Peyer's patch (tissue), 4 donors: ENCODE measurements at regions not wholly inside any gene's neighbourhood (a gene's known extent, or its start where the extent isn't known, plus 50 kb on each side); places are given as distances from the start of the nearest gene placed in this dataset.

ENCODE experiments used
- POLR2A ChIP-seq, 2 donors: fragments of 450-650 bp; IDR thresholded peaks; one replicate each; pipeline ENCODE4 v1.5.1; 2017; ENCODE audit warnings: antibody characterized with exemption in 2 of 2, mild to moderate bottlenecking in 2 of 2, moderate library complexity in 2 of 2
- TF ChIP-seq, protein P1 (sequence below), 6 experiments: fragments of 450-650 bp in 4 of 6; fragments of 200-600 bp in 2 of 6; sonication (generic) in 1 of 6; IDR thresholded peaks; one replicate each; pipeline ENCODE4 v1.5.1; 2017 to 2019; ENCODE audit warnings: antibody characterized with exemption in 6 of 6, mild to moderate bottlenecking in 3 of 6, moderate library complexity in 1 of 6

DNA sequence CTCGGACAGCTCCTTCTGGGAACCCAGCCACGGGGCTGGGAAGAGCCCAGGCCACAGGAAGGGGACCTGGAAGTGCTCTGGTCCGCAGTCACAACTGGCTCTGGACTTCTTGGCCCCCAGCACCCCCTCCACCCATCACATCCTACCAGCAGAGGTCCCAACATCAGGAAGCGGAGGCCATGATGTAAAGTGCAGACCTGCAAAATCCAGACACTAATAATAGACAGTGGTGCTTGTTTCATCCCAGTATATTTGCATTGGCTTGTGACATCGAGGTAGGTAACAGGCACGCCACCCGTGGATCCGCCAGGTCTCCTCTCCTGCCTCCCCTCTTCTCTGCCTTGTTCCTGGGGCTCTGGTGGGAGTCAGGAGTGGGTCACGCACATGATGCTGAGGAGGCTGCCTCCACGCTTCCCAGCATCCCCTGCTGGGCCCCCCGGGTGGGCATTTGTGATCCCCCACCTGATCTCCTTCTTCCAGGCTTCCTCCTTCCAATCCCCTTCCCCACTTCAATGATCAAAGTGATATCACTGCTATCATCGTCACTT lies 1454.0 kb downstream of the BRD1 start:
- TF ChIP-seq POLR2A (IDR thresholded peaks at IDR 0.05), result no peak
- TF ChIP-seq, protein P1, sequence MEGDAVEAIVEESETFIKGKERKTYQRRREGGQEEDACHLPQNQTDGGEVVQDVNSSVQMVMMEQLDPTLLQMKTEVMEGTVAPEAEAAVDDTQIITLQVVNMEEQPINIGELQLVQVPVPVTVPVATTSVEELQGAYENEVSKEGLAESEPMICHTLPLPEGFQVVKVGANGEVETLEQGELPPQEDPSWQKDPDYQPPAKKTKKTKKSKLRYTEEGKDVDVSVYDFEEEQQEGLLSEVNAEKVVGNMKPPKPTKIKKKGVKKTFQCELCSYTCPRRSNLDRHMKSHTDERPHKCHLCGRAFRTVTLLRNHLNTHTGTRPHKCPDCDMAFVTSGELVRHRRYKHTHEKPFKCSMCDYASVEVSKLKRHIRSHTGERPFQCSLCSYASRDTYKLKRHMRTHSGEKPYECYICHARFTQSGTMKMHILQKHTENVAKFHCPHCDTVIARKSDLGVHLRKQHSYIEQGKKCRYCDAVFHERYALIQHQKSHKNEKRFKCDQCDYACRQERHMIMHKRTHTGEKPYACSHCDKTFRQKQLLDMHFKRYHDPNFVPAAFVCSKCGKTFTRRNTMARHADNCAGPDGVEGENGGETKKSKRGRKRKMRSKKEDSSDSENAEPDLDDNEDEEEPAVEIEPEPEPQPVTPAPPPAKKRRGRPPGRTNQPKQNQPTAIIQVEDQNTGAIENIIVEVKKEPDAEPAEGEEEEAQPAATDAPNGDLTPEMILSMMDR (IDR thresholded peaks at IDR 0.05), result no peak
